ENCODE measurements at regions not wholly inside any gene's neighbourhood (a gene's known extent, or its start where the extent isn't known, plus 50 kb on each side); places are given as distances from the start of the nearest gene placed in this dataset.

DNA sequence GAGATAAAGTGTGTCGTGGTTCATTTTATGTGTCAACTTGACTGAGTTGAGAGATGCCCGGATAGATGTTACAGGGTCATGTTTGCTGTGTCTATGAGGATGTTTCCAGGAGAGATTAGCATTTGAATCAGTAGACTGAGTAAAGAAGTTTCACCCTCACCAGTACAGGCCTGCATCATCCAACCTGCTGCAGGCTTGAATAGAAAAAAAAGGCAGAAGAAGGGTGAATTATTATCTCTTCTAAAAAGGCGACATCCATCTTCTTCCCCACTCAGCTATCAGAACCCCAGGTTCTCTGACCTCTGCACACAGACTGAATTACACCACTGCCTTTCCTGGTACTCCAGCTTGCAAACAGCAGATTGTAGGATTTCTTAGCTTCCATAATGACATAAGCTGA lies 1293.7 kb upstream of the FLRT2 start:
- TF ChIP-seq, protein P1, sequence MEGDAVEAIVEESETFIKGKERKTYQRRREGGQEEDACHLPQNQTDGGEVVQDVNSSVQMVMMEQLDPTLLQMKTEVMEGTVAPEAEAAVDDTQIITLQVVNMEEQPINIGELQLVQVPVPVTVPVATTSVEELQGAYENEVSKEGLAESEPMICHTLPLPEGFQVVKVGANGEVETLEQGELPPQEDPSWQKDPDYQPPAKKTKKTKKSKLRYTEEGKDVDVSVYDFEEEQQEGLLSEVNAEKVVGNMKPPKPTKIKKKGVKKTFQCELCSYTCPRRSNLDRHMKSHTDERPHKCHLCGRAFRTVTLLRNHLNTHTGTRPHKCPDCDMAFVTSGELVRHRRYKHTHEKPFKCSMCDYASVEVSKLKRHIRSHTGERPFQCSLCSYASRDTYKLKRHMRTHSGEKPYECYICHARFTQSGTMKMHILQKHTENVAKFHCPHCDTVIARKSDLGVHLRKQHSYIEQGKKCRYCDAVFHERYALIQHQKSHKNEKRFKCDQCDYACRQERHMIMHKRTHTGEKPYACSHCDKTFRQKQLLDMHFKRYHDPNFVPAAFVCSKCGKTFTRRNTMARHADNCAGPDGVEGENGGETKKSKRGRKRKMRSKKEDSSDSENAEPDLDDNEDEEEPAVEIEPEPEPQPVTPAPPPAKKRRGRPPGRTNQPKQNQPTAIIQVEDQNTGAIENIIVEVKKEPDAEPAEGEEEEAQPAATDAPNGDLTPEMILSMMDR (tag by site-specific recombination; IDR thresholded peaks at IDR 0.05) = no peak
- TF ChIP-seq, protein P2, sequence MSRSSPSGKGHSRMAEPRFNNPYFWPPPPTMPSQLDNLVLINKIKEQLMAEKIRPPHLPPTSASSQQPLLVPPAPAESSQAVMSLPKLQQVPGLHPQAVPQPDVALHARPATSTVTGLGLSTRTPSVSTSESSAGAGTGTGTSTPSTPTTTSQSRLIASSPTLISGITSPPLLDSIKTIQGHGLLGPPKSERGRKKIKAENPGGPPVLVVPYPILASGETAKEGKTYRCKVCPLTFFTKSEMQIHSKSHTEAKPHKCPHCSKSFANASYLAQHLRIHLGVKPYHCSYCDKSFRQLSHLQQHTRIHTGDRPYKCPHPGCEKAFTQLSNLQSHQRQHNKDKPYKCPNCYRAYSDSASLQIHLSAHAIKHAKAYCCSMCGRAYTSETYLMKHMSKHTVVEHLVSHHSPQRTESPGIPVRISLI (tag by site-specific recombination; IDR thresholded peaks at IDR 0.05) = no peak
- no peak for TF ChIP-seq GLI4 (tag by site-specific recombination; IDR thresholded peaks at IDR 0.05)
- no peak for TF ChIP-seq PRDM1 (tag by site-specific recombination; IDR thresholded peaks at IDR 0.05)
- TF ChIP-seq SP2 (tag by site-specific recombination; IDR thresholded peaks at IDR 0.05) = no peak
- TF ChIP-seq, protein P3, sequence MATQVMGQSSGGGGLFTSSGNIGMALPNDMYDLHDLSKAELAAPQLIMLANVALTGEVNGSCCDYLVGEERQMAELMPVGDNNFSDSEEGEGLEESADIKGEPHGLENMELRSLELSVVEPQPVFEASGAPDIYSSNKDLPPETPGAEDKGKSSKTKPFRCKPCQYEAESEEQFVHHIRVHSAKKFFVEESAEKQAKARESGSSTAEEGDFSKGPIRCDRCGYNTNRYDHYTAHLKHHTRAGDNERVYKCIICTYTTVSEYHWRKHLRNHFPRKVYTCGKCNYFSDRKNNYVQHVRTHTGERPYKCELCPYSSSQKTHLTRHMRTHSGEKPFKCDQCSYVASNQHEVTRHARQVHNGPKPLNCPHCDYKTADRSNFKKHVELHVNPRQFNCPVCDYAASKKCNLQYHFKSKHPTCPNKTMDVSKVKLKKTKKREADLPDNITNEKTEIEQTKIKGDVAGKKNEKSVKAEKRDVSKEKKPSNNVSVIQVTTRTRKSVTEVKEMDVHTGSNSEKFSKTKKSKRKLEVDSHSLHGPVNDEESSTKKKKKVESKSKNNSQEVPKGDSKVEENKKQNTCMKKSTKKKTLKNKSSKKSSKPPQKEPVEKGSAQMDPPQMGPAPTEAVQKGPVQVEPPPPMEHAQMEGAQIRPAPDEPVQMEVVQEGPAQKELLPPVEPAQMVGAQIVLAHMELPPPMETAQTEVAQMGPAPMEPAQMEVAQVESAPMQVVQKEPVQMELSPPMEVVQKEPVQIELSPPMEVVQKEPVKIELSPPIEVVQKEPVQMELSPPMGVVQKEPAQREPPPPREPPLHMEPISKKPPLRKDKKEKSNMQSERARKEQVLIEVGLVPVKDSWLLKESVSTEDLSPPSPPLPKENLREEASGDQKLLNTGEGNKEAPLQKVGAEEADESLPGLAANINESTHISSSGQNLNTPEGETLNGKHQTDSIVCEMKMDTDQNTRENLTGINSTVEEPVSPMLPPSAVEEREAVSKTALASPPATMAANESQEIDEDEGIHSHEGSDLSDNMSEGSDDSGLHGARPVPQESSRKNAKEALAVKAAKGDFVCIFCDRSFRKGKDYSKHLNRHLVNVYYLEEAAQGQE (tag by site-specific recombination; IDR thresholded peaks at IDR 0.05) = no peak
- no peak for TF ChIP-seq ZNF274 (IDR thresholded peaks at IDR 0.05; ENCODE audit: low read length)
- no peak for TF ChIP-seq ZNF274 (tag by site-specific recombination; IDR thresholded peaks at IDR 0.05; ENCODE audit: borderline replicate concordance)
- TF ChIP-seq, protein P4, sequence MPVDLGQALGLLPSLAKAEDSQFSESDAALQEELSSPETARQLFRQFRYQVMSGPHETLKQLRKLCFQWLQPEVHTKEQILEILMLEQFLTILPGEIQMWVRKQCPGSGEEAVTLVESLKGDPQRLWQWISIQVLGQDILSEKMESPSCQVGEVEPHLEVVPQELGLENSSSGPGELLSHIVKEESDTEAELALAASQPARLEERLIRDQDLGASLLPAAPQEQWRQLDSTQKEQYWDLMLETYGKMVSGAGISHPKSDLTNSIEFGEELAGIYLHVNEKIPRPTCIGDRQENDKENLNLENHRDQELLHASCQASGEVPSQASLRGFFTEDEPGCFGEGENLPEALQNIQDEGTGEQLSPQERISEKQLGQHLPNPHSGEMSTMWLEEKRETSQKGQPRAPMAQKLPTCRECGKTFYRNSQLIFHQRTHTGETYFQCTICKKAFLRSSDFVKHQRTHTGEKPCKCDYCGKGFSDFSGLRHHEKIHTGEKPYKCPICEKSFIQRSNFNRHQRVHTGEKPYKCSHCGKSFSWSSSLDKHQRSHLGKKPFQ (tag by site-specific recombination; IDR thresholded peaks at IDR 0.05) = no peak
- TF ChIP-seq, protein P5, sequence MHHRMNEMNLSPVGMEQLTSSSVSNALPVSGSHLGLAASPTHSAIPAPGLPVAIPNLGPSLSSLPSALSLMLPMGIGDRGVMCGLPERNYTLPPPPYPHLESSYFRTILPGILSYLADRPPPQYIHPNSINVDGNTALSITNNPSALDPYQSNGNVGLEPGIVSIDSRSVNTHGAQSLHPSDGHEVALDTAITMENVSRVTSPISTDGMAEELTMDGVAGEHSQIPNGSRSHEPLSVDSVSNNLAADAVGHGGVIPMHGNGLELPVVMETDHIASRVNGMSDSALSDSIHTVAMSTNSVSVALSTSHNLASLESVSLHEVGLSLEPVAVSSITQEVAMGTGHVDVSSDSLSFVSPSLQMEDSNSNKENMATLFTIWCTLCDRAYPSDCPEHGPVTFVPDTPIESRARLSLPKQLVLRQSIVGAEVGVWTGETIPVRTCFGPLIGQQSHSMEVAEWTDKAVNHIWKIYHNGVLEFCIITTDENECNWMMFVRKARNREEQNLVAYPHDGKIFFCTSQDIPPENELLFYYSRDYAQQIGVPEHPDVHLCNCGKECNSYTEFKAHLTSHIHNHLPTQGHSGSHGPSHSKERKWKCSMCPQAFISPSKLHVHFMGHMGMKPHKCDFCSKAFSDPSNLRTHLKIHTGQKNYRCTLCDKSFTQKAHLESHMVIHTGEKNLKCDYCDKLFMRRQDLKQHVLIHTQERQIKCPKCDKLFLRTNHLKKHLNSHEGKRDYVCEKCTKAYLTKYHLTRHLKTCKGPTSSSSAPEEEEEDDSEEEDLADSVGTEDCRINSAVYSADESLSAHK (tag by site-specific recombination; IDR thresholded peaks at IDR 0.05) = no peak
- TF ChIP-seq BCL11A (tag by site-specific recombination; IDR thresholded peaks at IDR 0.05; ENCODE audit: low read depth) = no peak
- no peak for TF ChIP-seq ZNF792 (tag by site-specific recombination; IDR thresholded peaks at IDR 0.05)
- TF ChIP-seq ZSCAN30 (tag by site-specific recombination; IDR thresholded peaks at IDR 0.05) = no peak
- no peak for TF ChIP-seq WT1 (tag by site-specific recombination; IDR thresholded peaks at IDR 0.05)
- TF ChIP-seq, protein P6, sequence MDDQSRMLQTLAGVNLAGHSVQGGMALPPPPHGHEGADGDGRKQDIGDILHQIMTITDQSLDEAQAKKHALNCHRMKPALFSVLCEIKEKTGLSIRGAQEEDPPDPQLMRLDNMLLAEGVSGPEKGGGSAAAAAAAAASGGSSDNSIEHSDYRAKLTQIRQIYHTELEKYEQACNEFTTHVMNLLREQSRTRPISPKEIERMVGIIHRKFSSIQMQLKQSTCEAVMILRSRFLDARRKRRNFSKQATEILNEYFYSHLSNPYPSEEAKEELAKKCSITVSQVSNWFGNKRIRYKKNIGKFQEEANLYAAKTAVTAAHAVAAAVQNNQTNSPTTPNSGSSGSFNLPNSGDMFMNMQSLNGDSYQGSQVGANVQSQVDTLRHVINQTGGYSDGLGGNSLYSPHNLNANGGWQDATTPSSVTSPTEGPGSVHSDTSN (CRISPR knock-in tag; IDR thresholded peaks at IDR 0.05) = no peak
